ENCODE measurements at regions not wholly inside any gene's neighbourhood (a gene's known extent, or its start where the extent isn't known, plus 50 kb on each side); places are given as distances from the start of the nearest gene placed in this dataset.

DNA sequence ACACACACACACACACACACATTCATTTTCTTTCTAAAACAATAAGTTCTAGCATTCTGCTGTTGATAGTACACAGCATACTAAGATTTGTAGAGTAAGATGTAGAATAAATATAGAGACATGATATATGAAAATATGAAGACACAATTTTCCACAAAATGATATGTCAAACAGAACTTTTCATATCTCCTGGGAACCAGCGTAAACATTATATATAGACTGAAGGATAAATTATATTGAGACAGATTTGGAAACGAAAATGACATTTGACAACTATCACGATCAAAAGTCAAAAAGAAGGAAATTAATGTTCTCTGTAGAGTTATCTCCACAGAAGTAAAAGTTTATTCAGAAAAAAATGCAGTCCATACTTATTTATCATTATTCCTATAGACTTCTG, 1605.7 kb upstream of the SLC10A2 start:
- H2BK20ac ChIP-seq (ENCODE audit: low read length): no peak overlapping the region
- H2AK5ac ChIP-seq (ENCODE audit: low read depth, low read length): no peak overlapping the region
- FAIRE-seq (no peak), DNase-seq (ENCODE audit: low read depth in 1 of 2, low spot score in 2 of 2) (no peak)
- no peak overlapping the region for H2BK120ac ChIP-seq (replicated peaks; ENCODE audit: low read depth, low read length)
- H4K8ac ChIP-seq (ENCODE audit: extremely low read depth, insufficient read depth, low read length): no peak overlapping the region
- ChIA-PET POLR2A (ENCODE audit: partially characterized antibody) (no interaction called here), CTCF (ENCODE audit: partially characterized antibody) (no interaction called here)
- TF ChIP-seq, protein P1, sequence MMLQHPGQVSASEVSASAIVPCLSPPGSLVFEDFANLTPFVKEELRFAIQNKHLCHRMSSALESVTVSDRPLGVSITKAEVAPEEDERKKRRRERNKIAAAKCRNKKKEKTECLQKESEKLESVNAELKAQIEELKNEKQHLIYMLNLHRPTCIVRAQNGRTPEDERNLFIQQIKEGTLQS (IDR thresholded peaks at IDR 0.05; ENCODE audit: insufficient read depth, low read depth, low read length): no peak
- no peak for TF ChIP-seq SAP30 (IDR thresholded peaks at IDR 0.05; ENCODE audit: insufficient read depth, insufficient replicate concordance, low read length)
- TF ChIP-seq NRF1 (IDR thresholded peaks at IDR 0.05; ENCODE audit: low read depth, low read length): no peak
- TF ChIP-seq, protein P2, sequence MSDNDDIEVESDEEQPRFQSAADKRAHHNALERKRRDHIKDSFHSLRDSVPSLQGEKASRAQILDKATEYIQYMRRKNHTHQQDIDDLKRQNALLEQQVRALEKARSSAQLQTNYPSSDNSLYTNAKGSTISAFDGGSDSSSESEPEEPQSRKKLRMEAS (IDR thresholded peaks at IDR 0.05): no peak
- no peak for TF ChIP-seq CEBPB (IDR thresholded peaks at IDR 0.05; ENCODE audit: low read depth, low read length)
- TF ChIP-seq NANOG (IDR thresholded peaks at IDR 0.05; ENCODE audit: insufficient read depth, low read depth, low read length, poor library complexity, severe bottlenecking): no peak
- no peak for TF ChIP-seq SIX5 (IDR thresholded peaks at IDR 0.05; ENCODE audit: low read depth, low read length)
- no peak for TF ChIP-seq BCL11A (IDR thresholded peaks at IDR 0.05; ENCODE audit: low read depth in 2 of 2, low read length in 2 of 2)
- no peak overlapping the region for H2AFZ ChIP-seq (ENCODE audit: low read length)
- H3K4me3 ChIP-seq (ENCODE audit: extremely low read depth in 1 of 4, insufficient read depth in 2 of 4, low read depth in 3 of 4, low read length in 4 of 4): no peak overlapping the region
- no peaks in the 10 kb centered on the region for H3K79me2 ChIP-seq (ENCODE audit: control insufficient read depth in 1 of 2, insufficient read depth in 2 of 2, low read length in 2 of 2)
- no peak overlapping the region for H2BK15ac ChIP-seq (ENCODE audit: low read length)
- no peak overlapping the region for H2BK5ac ChIP-seq (ENCODE audit: low read depth, low read length)
- no peak overlapping the region for H4K5ac ChIP-seq (ENCODE audit: insufficient read length, low read depth, low read length)
- no peaks in the 10 kb centered on the region for H3K23me2 ChIP-seq (ENCODE audit: low read depth, low read length)
- no peak overlapping the region for H3K23ac ChIP-seq (ENCODE audit: insufficient read length)
- no peaks in the 10 kb centered on the region for H3K36me3 ChIP-seq (ENCODE audit: control insufficient read depth in 2 of 4, insufficient read depth in 4 of 4, low read length in 3 of 4)
- H3K27ac ChIP-seq (ENCODE audit: low read depth, low read length): no peak overlapping the region
- H3K4me1 ChIP-seq (replicated peaks in 1 of 4; ENCODE audit: control insufficient read depth in 3 of 4, insufficient read depth in 4 of 4, low read length in 3 of 4): no peaks in the 10 kb centered on the region
- H3K79me1 ChIP-seq (ENCODE audit: low read depth, low read length): no peaks in the 10 kb centered on the region
- no peaks in the 10 kb centered on the region for H3K9me3 ChIP-seq (ENCODE audit: insufficient read depth in 2 of 2, low read depth in 1 of 2, low read length in 1 of 2)
- H3K9ac ChIP-seq (replicated peaks in 1 of 4; ENCODE audit: extremely low read depth in 1 of 4, low read depth in 3 of 4, low read length in 3 of 4): no peak overlapping the region
- no peak overlapping the region for H2BK12ac ChIP-seq (ENCODE audit: low read depth, low read length)
- H3K18ac ChIP-seq (ENCODE audit: extremely low read depth, low read length): no peak overlapping the region
- H3K14ac ChIP-seq (ENCODE audit: insufficient read length): no peak overlapping the region
- WGBS, 2 experiments (ENCODE audit: extremely low coverage in 1 of 2, insufficient coverage in 1 of 2, insufficient read length in 1 of 2, insufficient replicate concordance in 2 of 2, low coverage in 1 of 2, low lambda C conversion rate in 2 of 2, missing lambda C conversion rate in 1 of 2): 82% methylated on average over 3 of the region's 3 CpGs; no CpG with 5 or more reads in 1 of the 2 experiments
- no peak overlapping the region for H3K56ac ChIP-seq (replicated peaks; ENCODE audit: insufficient read length, low read depth, low read length)
- no peak overlapping the region for H3K4ac ChIP-seq (replicated peaks; ENCODE audit: insufficient read length, low read depth, low read length)
- no peaks in the 10 kb centered on the region for H3K27me3 ChIP-seq (replicated peaks in 1 of 4; ENCODE audit: control insufficient read depth in 3 of 4, extremely low read depth in 1 of 4, insufficient read depth in 3 of 4, low read length in 3 of 4)
- H4K20me1 ChIP-seq (replicated peaks in 1 of 2; ENCODE audit: control insufficient read depth in 1 of 2, insufficient read depth in 2 of 2, low read length in 2 of 2): no peaks in the 10 kb centered on the region
- no peak overlapping the region for H3K4me2 ChIP-seq (ENCODE audit: insufficient read depth in 1 of 2, low read depth in 2 of 2, low read length in 2 of 2)
- no peak overlapping the region for H4K91ac ChIP-seq (replicated peaks; ENCODE audit: insufficient read length, low read length)
